ENCODE measurements at regions not wholly inside any gene's neighbourhood (a gene's known extent, or its start where the extent isn't known, plus 50 kb on each side); places are given as distances from the start of the nearest gene placed in this dataset.
"Not testable (repeated sequence)": the region's sequence is repeated elsewhere in the genome, so short reads cannot be mapped to it uniquely, and the experiment has no call there.

DNA sequence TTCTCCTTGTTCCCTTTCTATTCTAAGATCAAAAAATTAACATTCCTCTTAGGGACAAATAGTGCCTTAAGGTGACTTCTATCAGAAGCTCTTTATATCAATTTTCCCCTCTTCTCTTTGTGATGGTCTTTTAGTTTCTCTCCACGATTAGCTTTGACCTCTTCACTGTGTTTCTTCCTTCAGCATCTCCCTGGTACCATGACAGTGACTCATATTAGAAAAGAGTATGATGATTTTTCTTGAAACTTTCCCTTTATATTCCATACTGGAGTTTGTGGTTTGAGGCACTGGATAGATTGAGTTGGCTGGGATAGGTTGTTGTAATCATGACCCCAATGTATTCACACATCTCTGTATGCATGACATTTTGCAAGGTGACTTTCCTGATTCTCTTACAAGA lies 335.6 kb upstream of the GLI3 start:
- Mint-ChIP-seq H3K9me3 (peaks cover 5 to 9% of the 10 kb centered on the region in 2 donors), H3K36me3 (ENCODE audit: insufficient read depth) (no peaks in the 10 kb centered on the region), H3K27me3 (no peaks in the 10 kb centered on the region), H3K4me1 (ENCODE audit: low read depth in 2 of 2) (no peaks in the 10 kb centered on the region), H3K27ac (no peak overlapping the region), H3K4me3 (no peak overlapping the region)
- DNase-seq, result no peak
- ATAC-seq (replicated peaks), result no peak

DNA sequence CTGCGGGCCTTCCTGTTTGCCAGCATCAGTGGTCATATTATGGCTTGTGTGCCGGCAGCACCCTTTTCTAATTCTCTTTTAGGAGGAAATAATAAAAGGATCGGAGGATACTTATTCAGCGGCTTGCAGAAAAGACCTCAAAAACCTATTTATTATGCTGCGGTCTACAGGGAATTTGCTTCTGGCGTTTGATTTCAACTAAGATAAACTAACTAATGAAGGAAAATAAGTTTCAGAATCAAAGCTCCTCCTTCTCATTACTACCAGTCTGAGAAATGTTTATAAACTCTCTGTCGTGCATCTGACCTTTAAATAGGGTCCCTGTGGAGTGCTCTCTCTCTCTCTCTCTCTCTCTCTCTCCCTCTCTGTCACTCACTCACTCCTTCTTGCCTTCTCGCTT lies 335.0 kb upstream of the GLI3 start:
- DNase-seq (no peak), ATAC-seq (replicated peaks) (no peak)
- H3K27me3 Mint-ChIP-seq, result no peaks in the 10 kb centered on the region
- peaks cover 5 to 9% of the 10 kb centered on the region in 2 donors for H3K9me3 Mint-ChIP-seq
- no peak overlapping the region for H3K27ac Mint-ChIP-seq
- H3K4me1 Mint-ChIP-seq (ENCODE audit: low read depth in 2 of 2), result no peaks in the 10 kb centered on the region
- H3K36me3 Mint-ChIP-seq (ENCODE audit: insufficient read depth), result no peaks in the 10 kb centered on the region
- H3K4me3 Mint-ChIP-seq, result no peak overlapping the region

DNA sequence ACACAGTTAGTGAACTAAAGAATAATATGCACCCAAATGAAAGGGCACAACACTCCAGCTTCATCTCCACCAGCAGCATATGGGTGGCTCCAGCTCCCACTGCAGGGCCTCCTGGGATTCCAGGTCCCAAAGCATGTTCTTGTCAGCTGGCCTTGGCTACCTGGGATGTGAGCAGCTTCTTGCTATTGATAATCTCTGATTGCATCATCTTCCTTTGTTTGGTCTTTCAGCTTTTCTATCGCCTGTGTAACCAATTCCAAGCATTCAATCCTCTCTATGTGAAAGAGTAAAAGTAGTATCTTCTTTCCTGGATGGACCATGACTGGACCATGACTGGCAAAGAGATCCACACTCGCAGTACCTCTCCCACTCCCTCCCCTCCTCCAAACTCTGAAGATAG lies 333.9 kb upstream of the GLI3 start:
- Mint-ChIP-seq H3K36me3 (ENCODE audit: insufficient read depth) (no peaks in the 10 kb centered on the region), H3K27me3 (no peaks in the 10 kb centered on the region), H3K27ac (no peak overlapping the region), H3K4me1 (ENCODE audit: low read depth in 2 of 2) (no peaks in the 10 kb centered on the region), H3K9me3 (peaks cover 5 to 9% of the 10 kb centered on the region in 2 donors), H3K4me3 (no peak overlapping the region)
- ATAC-seq (replicated peaks), result no peak
- no peak for DNase-seq

DNA sequence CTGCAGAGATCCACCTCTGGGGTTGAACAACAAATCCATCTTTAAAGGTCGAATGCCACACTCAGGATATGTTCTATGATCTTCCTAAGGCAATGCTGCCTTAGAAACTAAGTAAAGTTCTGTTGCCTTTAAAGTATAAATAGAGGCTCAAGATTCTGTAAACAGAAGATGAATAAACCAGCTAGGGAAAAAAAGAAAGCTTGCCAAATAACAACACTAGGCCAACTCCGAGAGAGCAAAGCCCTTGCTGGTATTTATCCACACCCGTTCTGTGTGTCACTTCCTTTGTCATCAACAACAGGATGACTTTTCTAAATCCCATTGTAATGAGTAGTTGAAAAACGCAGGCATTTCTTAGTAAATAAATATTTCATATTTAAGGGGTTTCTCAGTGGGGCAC lies 330.0 kb upstream of the GLI3 start:
- Mint-ChIP-seq H3K4me3 (no peak overlapping the region), H3K4me1 (ENCODE audit: low read depth in 2 of 2) (no peaks in the 10 kb centered on the region), H3K36me3 (ENCODE audit: insufficient read depth) (no peaks in the 10 kb centered on the region), H3K9me3 (peaks cover 10 to 11% of the 10 kb centered on the region in 2 donors), H3K27me3 (no peaks in the 10 kb centered on the region), H3K27ac (no peak overlapping the region)
- DNase-seq (no peak), ATAC-seq (replicated peaks) (no peak)

DNA sequence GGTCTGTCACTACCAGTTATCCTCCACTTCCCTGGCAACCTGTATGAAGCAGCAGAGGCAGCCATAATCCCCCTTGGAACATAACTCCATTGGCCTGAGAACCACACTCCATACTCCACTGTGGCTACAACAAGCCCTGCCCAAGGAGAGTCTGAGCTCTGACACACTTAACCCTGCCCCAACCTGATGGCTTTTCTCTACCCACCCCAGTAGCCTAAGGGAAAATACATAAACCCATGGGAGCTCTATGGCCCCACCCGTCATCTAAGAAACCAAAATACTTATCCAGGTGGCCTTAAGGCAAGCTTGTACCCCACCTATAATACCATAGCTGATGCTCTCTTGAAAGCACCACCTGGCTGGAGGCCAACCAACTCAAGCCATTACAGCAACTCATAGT lies 324.8 kb upstream of the GLI3 start:
- no peaks in the 10 kb centered on the region for H3K27me3 Mint-ChIP-seq

DNA sequence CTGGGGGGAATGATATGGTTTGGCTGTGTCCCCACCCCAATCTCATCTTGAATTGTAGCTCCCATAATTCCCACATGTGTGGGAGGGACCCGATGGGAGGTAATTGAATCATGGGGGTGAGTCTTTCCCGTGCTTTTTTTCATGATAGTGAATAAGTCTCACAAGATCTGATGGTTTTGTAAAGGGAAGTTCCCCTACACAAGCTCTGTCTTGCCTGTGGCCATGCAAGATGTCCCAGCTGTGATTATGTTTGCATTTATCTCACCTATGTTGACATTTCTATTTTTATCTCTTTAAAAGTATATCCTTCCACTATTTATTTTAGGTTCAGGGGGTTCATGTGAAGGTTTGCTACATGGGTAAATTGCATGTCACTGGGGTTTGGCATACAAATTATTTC lies 323.9 kb upstream of the GLI3 start:
- Mint-ChIP-seq H3K4me1 (ENCODE audit: low read depth in 2 of 2) (no peaks in the 10 kb centered on the region), H3K27ac (no peak overlapping the region), H3K27me3 (no peaks in the 10 kb centered on the region), H3K9me3 (peaks cover 16 to 25% of the 10 kb centered on the region in 2 donors), H3K4me3 (no peak overlapping the region), H3K36me3 (ENCODE audit: insufficient read depth) (no peaks in the 10 kb centered on the region)
- ATAC-seq (replicated peaks), result no peak
- no peak for DNase-seq

More for the DNA sequence above, 324.8 kb upstream of the GLI3 start:
- DNase-seq, result no peak
- no peak overlapping the region for H3K27ac Mint-ChIP-seq
- no peak for ATAC-seq (replicated peaks)
- H3K9me3 Mint-ChIP-seq, result peaks cover 14 to 19% of the 10 kb centered on the region in 2 donors
- no peak overlapping the region for H3K4me3 Mint-ChIP-seq
- H3K4me1 Mint-ChIP-seq (ENCODE audit: low read depth in 2 of 2), result no peaks in the 10 kb centered on the region
- H3K36me3 Mint-ChIP-seq (ENCODE audit: insufficient read depth), result no peaks in the 10 kb centered on the region

DNA sequence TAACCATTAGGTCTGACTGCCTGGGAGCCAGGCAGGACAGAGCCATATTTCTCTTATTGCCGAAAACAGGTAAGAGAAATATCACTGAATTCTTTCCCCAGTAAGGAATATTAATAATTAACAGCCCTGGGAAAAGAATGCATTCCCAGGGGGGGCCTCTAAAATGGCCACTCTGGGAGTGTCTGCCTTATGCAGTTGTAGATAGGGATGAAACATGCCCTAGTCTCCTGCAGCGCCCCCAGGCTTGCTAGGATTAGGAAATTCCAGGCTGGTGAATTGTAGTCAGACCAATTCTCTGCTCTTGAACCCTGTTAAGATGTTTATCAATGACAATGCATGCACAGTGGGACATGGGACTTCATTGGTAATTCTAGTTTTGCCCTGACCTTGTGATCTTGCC lies 317.9 kb upstream of the GLI3 start:
- not testable (repeated sequence) for H3K4me3 Mint-ChIP-seq; H3K27me3 Mint-ChIP-seq; DNase-seq; H3K27ac Mint-ChIP-seq; H3K36me3 Mint-ChIP-seq (ENCODE audit: insufficient read depth); H3K4me1 Mint-ChIP-seq (ENCODE audit: low read depth in 2 of 2); ATAC-seq (replicated peaks)
- H3K9me3 Mint-ChIP-seq, result peaks cover 8 to 35% of the 10 kb centered on the region in 2 donors

DNA sequence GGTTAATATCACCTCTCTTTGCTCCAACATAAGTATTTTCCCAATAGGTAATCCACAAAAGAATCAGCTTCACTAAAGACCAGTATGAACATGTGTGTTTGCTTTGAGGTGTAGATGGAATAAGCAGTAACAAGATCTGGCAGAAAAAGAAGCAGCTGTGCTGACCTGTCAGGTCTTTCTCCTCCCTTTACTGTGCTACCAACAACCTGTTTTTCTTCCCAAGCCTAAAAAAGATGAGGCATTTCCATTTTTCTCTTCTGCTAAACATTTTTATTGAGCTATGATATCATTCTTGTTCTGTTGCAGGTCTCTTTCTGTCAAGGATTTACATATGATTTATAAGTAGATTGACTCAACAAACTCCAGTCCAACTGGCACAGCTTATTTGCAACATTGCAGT lies 315.2 kb upstream of the GLI3 start:
- no peak overlapping the region for H3K4me3 Mint-ChIP-seq
- peaks cover 8 to 33% of the 10 kb centered on the region in 2 donors for H3K9me3 Mint-ChIP-seq
- ATAC-seq (replicated peaks) (no peak), DNase-seq (no peak)
- no peaks in the 10 kb centered on the region for H3K36me3 Mint-ChIP-seq (ENCODE audit: insufficient read depth)
- no peaks in the 10 kb centered on the region for H3K27me3 Mint-ChIP-seq
- no peaks in the 10 kb centered on the region for H3K4me1 Mint-ChIP-seq (ENCODE audit: low read depth in 2 of 2)
- H3K27ac Mint-ChIP-seq, result no peak overlapping the region

DNA sequence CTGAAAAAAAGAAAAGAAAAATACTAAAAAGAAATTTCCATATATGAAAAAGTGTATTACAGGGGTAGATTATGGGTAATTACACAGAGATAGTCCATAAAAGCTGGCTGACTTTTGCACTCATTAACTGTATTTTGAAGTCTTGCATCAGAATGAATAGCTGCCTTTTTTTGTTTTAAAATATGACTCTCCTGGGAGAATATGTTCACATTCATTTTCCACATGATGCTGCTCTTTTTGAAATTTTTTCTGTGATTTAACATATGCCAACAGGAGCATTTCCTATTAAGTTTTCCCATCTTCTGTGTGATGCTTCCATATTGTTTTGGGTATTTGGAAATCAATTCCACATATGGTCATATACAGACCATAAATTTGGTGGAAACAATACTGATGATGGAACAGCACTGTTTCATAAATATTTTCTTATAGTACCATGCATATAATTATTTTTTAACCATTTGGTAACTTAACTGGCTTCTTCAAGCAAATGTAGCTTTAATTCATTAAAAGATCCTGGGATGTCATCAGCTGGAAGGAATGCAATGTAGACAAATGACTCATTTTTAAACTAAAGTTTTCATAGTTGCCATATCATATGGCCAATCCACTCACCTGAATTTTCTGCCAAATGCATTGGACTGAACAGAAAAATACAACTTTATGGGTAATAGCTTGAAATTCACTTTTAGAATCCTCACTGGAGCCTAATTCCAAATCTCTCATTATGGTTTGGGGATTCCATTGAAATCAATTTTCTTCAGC lies 313.9 kb upstream of the GLI3 start:
- H3K27ac Mint-ChIP-seq, result no peak overlapping the region
- H3K36me3 Mint-ChIP-seq (ENCODE audit: insufficient read depth), result no peaks in the 10 kb centered on the region
- no peaks in the 10 kb centered on the region for H3K4me1 Mint-ChIP-seq (ENCODE audit: low read depth in 2 of 2)
- no peak overlapping the region for H3K4me3 Mint-ChIP-seq
- H3K9me3 Mint-ChIP-seq, result peaks cover 6 to 23% of the 10 kb centered on the region in 2 donors
- H3K27me3 Mint-ChIP-seq, result no peaks in the 10 kb centered on the region
- no peak for ATAC-seq (replicated peaks)
- DNase-seq, result no peak

DNA sequence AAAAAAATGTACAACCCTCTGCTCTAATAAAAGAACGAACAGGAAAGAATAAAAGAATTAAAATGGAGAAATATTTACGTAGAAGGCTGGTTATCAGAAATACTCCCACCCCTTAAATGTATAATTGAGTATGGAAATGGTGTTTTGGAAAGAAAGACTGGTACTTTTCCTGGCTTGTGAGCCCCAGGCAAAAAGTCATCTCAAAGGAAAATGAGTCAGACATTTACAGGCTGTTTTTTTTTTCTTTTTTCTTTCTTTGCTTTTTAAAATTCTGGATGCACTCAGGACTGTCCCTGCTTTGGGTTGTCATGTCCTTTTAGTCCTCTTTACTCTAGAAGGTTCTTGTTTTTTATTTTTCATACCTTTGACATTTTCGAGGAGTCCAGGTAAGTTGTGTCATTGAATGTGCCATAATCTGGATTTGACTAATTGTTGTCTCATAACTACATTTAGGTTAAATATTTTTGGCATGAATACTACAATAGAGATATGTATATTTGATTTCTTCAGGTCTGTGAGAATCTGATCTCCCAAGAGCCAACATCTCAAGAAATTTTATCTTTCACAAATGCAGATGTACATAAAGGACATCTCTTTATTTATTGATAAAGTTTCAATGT lies 313.0 kb upstream of the GLI3 start:
- Mint-ChIP-seq H3K27me3 (no peaks in the 10 kb centered on the region), H3K4me3 (no peak overlapping the region), H3K36me3 (ENCODE audit: insufficient read depth) (no peaks in the 10 kb centered on the region), H3K27ac (no peak overlapping the region), H3K4me1 (ENCODE audit: low read depth in 2 of 2) (no peaks in the 10 kb centered on the region), H3K9me3 (peaks cover 6 to 14% of the 10 kb centered on the region in 2 donors)
- ATAC-seq (replicated peaks) (no peak), DNase-seq (no peak)

DNA sequence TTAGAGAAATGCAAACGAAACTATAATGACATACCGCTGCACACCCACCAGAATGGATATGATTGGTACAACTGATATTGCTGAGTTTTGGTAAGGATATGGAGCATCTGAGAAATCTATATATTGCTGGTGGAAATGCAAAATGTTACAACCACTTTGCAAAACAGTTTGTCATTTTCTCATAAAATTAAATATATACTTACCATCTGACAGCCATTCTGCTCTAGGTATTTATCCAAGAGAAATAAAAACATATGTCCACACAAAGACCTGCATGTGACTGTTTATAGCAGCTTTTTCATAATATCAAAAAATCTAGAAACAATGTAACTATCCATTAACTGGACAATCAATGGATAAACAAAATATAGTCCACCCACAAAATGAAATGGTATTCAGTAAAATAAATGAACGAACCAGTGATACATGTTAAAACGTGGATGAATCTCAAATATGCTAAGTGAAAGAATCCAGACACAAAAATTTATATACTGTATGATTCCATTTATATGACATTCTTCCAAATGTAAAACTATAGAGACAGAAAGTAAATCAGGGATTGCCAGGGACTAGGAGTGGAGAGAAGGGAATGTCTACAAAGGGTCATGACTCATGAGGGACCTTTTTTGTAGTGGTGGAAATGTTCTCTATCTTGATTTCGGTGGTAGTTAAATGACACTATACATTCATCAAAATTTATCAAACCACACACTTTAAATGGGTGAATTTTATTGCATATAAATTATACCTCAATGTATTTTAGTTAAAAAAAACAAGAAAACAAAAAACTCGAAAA lies 312.0 kb upstream of the GLI3 start:
- no peak overlapping the region for H3K27ac Mint-ChIP-seq
- H3K9me3 Mint-ChIP-seq, result peaks cover 5 to 9% of the 10 kb centered on the region in 2 donors
- ATAC-seq (replicated peaks) (no peak), DNase-seq (no peak)
- no peaks in the 10 kb centered on the region for H3K27me3 Mint-ChIP-seq
- H3K4me3 Mint-ChIP-seq, result no peak overlapping the region
- H3K4me1 Mint-ChIP-seq (ENCODE audit: low read depth in 2 of 2), result no peaks in the 10 kb centered on the region
- no peaks in the 10 kb centered on the region for H3K36me3 Mint-ChIP-seq (ENCODE audit: insufficient read depth)

DNA sequence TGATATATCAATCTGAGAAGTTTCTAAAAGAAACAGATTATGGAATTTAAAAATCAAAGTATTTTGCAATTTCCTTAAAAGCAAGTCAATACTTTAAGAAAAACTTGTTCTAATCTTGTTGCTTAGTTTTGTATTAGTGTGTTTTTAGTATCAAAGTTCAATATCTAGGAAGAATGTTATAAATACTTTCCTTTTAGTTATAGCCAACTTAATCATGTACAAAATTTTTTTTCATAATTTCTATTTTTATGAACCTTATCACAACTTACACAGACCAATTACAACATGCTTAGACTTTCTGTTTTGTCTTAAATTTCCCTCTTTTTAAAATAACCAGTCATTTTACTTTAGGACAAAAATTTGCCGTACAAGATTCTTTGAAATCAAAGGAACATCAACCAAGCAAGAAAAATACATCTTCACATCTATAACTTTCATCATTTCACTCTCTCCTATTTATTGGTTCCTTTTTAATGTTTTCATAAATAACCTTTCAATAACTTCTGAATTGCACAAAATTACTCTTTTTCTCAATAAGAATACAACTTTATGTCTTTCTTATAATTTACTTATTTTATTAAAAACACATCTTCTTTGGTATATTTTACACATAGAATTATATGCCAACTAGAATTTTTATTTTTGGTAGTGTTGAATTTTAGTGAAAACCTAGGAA lies 308.2 kb upstream of the GLI3 start:
- no peak overlapping the region for H3K4me3 Mint-ChIP-seq
- no peak for ATAC-seq (replicated peaks)

DNA sequence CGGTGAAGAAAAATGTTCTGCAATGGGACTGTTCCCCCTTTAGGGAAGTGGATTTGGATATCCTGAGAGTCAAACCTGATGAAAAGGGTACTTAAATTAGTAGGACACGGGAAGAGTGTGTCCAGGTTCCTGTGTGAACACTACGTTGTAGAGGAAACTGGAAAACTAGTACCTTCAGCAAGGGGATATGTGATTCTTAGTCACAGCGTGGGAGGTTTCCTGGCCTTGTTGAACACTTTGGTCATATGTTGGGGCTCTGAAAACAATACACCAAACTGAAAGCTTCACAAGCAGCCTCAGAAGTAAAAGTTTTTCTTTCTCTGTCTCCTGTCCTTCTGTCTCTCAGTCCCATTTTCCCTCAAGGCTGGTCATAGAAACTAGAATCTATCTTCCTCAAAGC lies 306.9 kb upstream of the GLI3 start:
- H3K9me3 Mint-ChIP-seq, result peaks cover 0 to 5% of the 10 kb centered on the region in 2 donors
- no peaks in the 10 kb centered on the region for H3K4me1 Mint-ChIP-seq (ENCODE audit: low read depth in 2 of 2)
- no peaks in the 10 kb centered on the region for H3K27me3 Mint-ChIP-seq
- no peak for ATAC-seq (replicated peaks)
- no peak for DNase-seq
- H3K36me3 Mint-ChIP-seq (ENCODE audit: insufficient read depth), result no peaks in the 10 kb centered on the region
- H3K4me3 Mint-ChIP-seq, result no peak overlapping the region
- no peak overlapping the region for H3K27ac Mint-ChIP-seq

More for the DNA sequence above, 308.2 kb upstream of the GLI3 start:
- no peaks in the 10 kb centered on the region for H3K4me1 Mint-ChIP-seq (ENCODE audit: low read depth in 2 of 2)
- H3K9me3 Mint-ChIP-seq, result peaks cover 0 to 3% of the 10 kb centered on the region in 2 donors
- H3K36me3 Mint-ChIP-seq (ENCODE audit: insufficient read depth), result no peaks in the 10 kb centered on the region
- DNase-seq, result no peak
- no peak overlapping the region for H3K27ac Mint-ChIP-seq
- H3K27me3 Mint-ChIP-seq, result no peaks in the 10 kb centered on the region

All from effector memory CD8-positive, alpha-beta T cell (primary cell).